ENCODE measurements at regions not wholly inside any gene's neighbourhood (a gene's known extent, or its start where the extent isn't known, plus 50 kb on each side); places are given as distances from the start of the nearest gene placed in this dataset.

- H3K4me3 ChIP-seq = no peak overlapping the region
- H3K4me1 ChIP-seq = no peaks in the 10 kb centered on the region
- no peak overlapping the region for H3K27ac ChIP-seq
- TF ChIP-seq POLR2A (IDR thresholded peaks at IDR 0.05) (no peak), CTCF (IDR thresholded peaks at IDR 0.05) (no peak)
- H3K27me3 ChIP-seq = no peaks in the 10 kb centered on the region
- H3K36me3 ChIP-seq = no peaks in the 10 kb centered on the region
- no peak for DNase-seq
- no peaks in the 10 kb centered on the region for H3K9me3 ChIP-seq
Measured at GRCh38 chr2:212592695-212593094, 54.1 kb upstream of the ERBB4 start.

Small RNA genes lying in the stretch of these regions (small RNA-seq; reads per million reads assigned to genes)
- 0 reads per million in 2 donors for gene MIR4776-1

Data from Peyer's patch (tissue), 4 donors.